Vagina (tissue), 2 donors: ENCODE measurements at regions not wholly inside any gene's neighbourhood (a gene's known extent, or its start where the extent isn't known, plus 50 kb on each side); places are given as distances from the start of the nearest gene placed in this dataset.
"Not testable (repeated sequence)": the region's sequence is repeated elsewhere in the genome, so short reads cannot be mapped to it uniquely, and the experiment has no call there.

Experiments used
- DNase-seq, 2 donors: peaks; one replicate each; pipeline ENCODE4 v3.0.0-alpha.2; 2017; ENCODE audit errors: extremely low spot score in 2 of 2
- H3K27ac ChIP-seq: fragments of 200-600 bp; sonication (generic); one replicate; pipeline ENCODE4 v1.5.1; 2019
- H3K27me3 ChIP-seq: fragments of 200-600 bp; sonication (generic); one replicate; pipeline ENCODE4 v1.5.1; 2019
- H3K36me3 ChIP-seq, 2 donors: fragments of 200-600 bp; sonication (generic); one replicate each; pipeline ENCODE4 v1.5.1; 2017 to 2019
- H3K4me1 ChIP-seq: fragments of 200-600 bp; sonication (generic); one replicate; pipeline ENCODE4 v1.5.1; 2019
- H3K4me3 ChIP-seq, 2 donors: fragments of 200-600 bp; sonication (generic); 1 replicate in 1 of 2; 2 replicates in 1 of 2; pipeline ENCODE4 v1.5.1; 2016 to 2019
- H3K9me3 ChIP-seq: fragments of 200-600 bp; sonication (generic); one replicate; pipeline ENCODE4 v1.5.1; 2019
- CTCF ChIP-seq, 3 experiments: fragments of 450-650 bp in 2 of 3; fragments of 200-600 bp in 1 of 3; sonication (generic) in 1 of 3; IDR thresholded peaks; one replicate each; pipeline ENCODE4 v1.5.1; 2017 to 2019; ENCODE audit warnings: antibody characterized with exemption in 3 of 3, mild to moderate bottlenecking in 2 of 3, moderate library complexity in 2 of 3
- POLR2A ChIP-seq, 2 donors: fragments of 450-650 bp; IDR thresholded peaks; one replicate each; pipeline ENCODE4 v1.6.1; 2017; ENCODE audit warnings: antibody characterized with exemption in 2 of 2, mild to moderate bottlenecking in 2 of 2, moderate library complexity in 2 of 2
- POLR2AphosphoS5 ChIP-seq, 2 donors: sonication (generic); formaldehyde crosslinking; IDR thresholded peaks; one replicate each; pipeline ENCODE4 v1.9.0; 2017; ENCODE audit warnings: antibody characterized with exemption in 2 of 2, mild to moderate bottlenecking in 2 of 2, low read depth in 1 of 2; ENCODE audit not compliant: insufficient read depth in 1 of 2
- intact Hi-C: fragments of 100-400 bp; cut with DNase I; formaldehyde crosslinking; loops from one replicate; pipeline ENCODE4 v1.15.1; 2023

GRCh38 chr3:5505163-5505562 is 317.7 kb downstream of the EDEM1 start:
- intact Hi-C loops, result no loop called here
- Histone ChIP-seq H3K27ac (no peak overlapping the region), H3K9me3 (no peaks in the 10 kb centered on the region), H3K4me3 (no peak overlapping the region), H3K27me3 (no peaks in the 10 kb centered on the region), H3K36me3 (no peaks in the 10 kb centered on the region), H3K4me1 (no peaks in the 10 kb centered on the region)
- TF ChIP-seq POLR2A (IDR thresholded peaks at IDR 0.05), result no peak
- no peak for DNase-seq

DNA sequence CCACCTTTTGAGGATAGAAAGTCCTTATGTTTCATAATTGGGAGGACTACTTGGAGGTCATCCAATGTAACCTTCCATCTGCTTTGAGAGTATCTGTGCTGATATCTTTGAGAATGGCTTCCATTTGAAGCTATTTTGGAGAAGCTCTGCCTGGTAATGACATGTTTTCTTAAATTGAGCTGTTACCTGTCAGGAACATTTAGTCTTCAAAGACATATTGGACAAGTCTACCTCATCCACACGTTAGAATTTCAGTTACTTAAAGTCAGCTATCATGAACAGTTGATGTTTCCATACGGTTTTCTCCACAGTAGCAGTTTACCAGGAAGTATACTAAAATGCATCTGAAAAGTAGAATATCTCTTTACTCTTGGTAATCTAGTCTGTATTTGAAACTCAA is 318.5 kb downstream of the EDEM1 start:
- Histone ChIP-seq H3K9me3 (no peaks in the 10 kb centered on the region), H3K27ac (no peak overlapping the region), H3K4me3 (no peak overlapping the region), H3K27me3 (no peaks in the 10 kb centered on the region), H3K4me1 (no peaks in the 10 kb centered on the region), H3K36me3 (no peaks in the 10 kb centered on the region)
- intact Hi-C loops, result no loop called here
- TF ChIP-seq POLR2A (IDR thresholded peaks at IDR 0.05) (no peak), POLR2AphosphoS5 (IDR thresholded peaks at IDR 0.05; ENCODE audit: insufficient read depth in 1 of 2, low read depth in 1 of 2) (no peak), CTCF (IDR thresholded peaks at IDR 0.05) (no peak)
- DNase-seq, result no peak

GRCh38 chr3:5508860-5509259 is 321.4 kb downstream of the EDEM1 start:
- H3K27ac ChIP-seq, H3K27me3 ChIP-seq, H3K4me3 ChIP-seq, intact Hi-C loops, DNase-seq, H3K9me3 ChIP-seq, H3K4me1 ChIP-seq, H3K36me3 ChIP-seq: not testable (repeated sequence)

- Histone ChIP-seq H3K4me3 (no peak overlapping the region), H3K4me1 (no peaks in the 10 kb centered on the region), H3K9me3 (no peaks in the 10 kb centered on the region), H3K27me3 (no peaks in the 10 kb centered on the region), H3K27ac (no peak overlapping the region), H3K36me3 (no peaks in the 10 kb centered on the region)
- TF ChIP-seq POLR2AphosphoS5 (IDR thresholded peaks at IDR 0.05; ENCODE audit: insufficient read depth in 1 of 2, low read depth in 1 of 2), result no peak
- TF ChIP-seq CTCF (IDR thresholded peaks at IDR 0.05), result no peak
- TF ChIP-seq POLR2A (IDR thresholded peaks at IDR 0.05), result no peak
- DNase-seq, result no peak
- intact Hi-C loops, result no loop called here
Observed at GRCh38 chr3:5510300-5510699, 322.8 kb downstream of the EDEM1 start.

- Histone ChIP-seq H3K27ac (no peak overlapping the region), H3K27me3 (no peaks in the 10 kb centered on the region), H3K4me1 (no peaks in the 10 kb centered on the region), H3K9me3 (no peaks in the 10 kb centered on the region), H3K4me3 (no peak overlapping the region), H3K36me3 (no peaks in the 10 kb centered on the region)
- TF ChIP-seq POLR2AphosphoS5 (IDR thresholded peaks at IDR 0.05; ENCODE audit: insufficient read depth in 1 of 2, low read depth in 1 of 2), result no peak
- TF ChIP-seq CTCF (IDR thresholded peaks at IDR 0.05), result no peak
- no peak for TF ChIP-seq POLR2A (IDR thresholded peaks at IDR 0.05)
- intact Hi-C loops, result no loop called here
- DNase-seq, result no peak
Observed at GRCh38 chr3:5517921-5518320, 330.4 kb downstream of the EDEM1 start.

- no peaks in the 10 kb centered on the region for H3K36me3 ChIP-seq
- no peak for DNase-seq
- no peaks in the 10 kb centered on the region for H3K27me3 ChIP-seq
- no peaks in the 10 kb centered on the region for H3K4me1 ChIP-seq
- H3K4me3 ChIP-seq, result no peak overlapping the region
- no peak overlapping the region for H3K27ac ChIP-seq
- H3K9me3 ChIP-seq, result no peaks in the 10 kb centered on the region
- intact Hi-C loops, result no loop called here
- TF ChIP-seq POLR2A (IDR thresholded peaks at IDR 0.05), result no peak
- TF ChIP-seq POLR2AphosphoS5 (IDR thresholded peaks at IDR 0.05; ENCODE audit: insufficient read depth in 1 of 2, low read depth in 1 of 2), result no peak
- TF ChIP-seq CTCF (IDR thresholded peaks at IDR 0.05), result no peak
Observed at GRCh38 chr3:5520237-5520636, 332.7 kb downstream of the EDEM1 start.
